Mesothelial cell of epicardium (in vitro differentiated cells): ENCODE measurements at regions not wholly inside any gene's neighbourhood (a gene's known extent, or its start where the extent isn't known, plus 50 kb on each side); places are given as distances from the start of the nearest gene placed in this dataset.

ENCODE experiments used
- DNase-seq, 2 experiments: peaks; one replicate each; pipeline ENCODE4 v3.0.0; 2021; ENCODE audit warnings: low spot score in 2 of 2; ENCODE audit not compliant: unreplicated experiment in 2 of 2
- H3K27ac Mint-ChIP-seq: 2 replicates; pipeline ENCODE4 v1.8.0; 2021; ENCODE audit warnings: mixed read lengths
- H3K27me3 Mint-ChIP-seq: 2 replicates; pipeline ENCODE4 v1.8.0; 2021; ENCODE audit warnings: low read depth, mixed read lengths
- H3K36me3 Mint-ChIP-seq: 2 replicates; pipeline ENCODE4 v1.8.0; 2021; ENCODE audit warnings: mixed read lengths
- H3K4me1 Mint-ChIP-seq: 2 replicates; pipeline ENCODE4 v1.8.0; 2021; ENCODE audit warnings: mixed read lengths
- H3K4me3 Mint-ChIP-seq: 2 replicates; pipeline ENCODE4 v1.8.0; 2021; ENCODE audit warnings: mild to moderate bottlenecking, moderate library complexity, mixed read lengths
- H3K9me3 Mint-ChIP-seq: 2 replicates; pipeline ENCODE4 v1.8.0; 2021; ENCODE audit warnings: mixed read lengths
- CTCF ChIP-seq: fragments of 200-600 bp; sonication (generic); IDR thresholded peaks from one replicate; pipeline ENCODE4 v1.5.0; 2021; ENCODE audit warnings: antibody characterized with exemption; ENCODE audit not compliant: unreplicated experiment

GRCh38 chr12:111189792-111190191 is 179.1 kb downstream of the PHETA1 start:
- Mint-ChIP-seq H3K4me1 (peaks cover 17% of the 10 kb centered on the region), H3K36me3 (peaks cover 13% of the 10 kb centered on the region), H3K9me3 (peaks cover 10% of the 10 kb centered on the region), H3K27ac (no peak overlapping the region), H3K27me3 (peaks cover 51% of the 10 kb centered on the region), H3K4me3 (no peak overlapping the region)
- TF ChIP-seq CTCF = no peak
- DNase-seq = no peak

GRCh38 chr12:111188436-111188835 is 180.5 kb downstream of the PHETA1 start:
- peaks cover 14% of the 10 kb centered on the region for H3K9me3 Mint-ChIP-seq
- TF ChIP-seq CTCF = no peak
- H3K27ac Mint-ChIP-seq = no peak overlapping the region
- no peak overlapping the region for H3K4me3 Mint-ChIP-seq
- peaks cover 55% of the 10 kb centered on the region for H3K27me3 Mint-ChIP-seq
- H3K4me1 Mint-ChIP-seq = peaks cover 9% of the 10 kb centered on the region
- DNase-seq = no peak
- peaks cover 16% of the 10 kb centered on the region for H3K36me3 Mint-ChIP-seq

GRCh38 chr12:111186347-111186746 is 182.5 kb downstream of the PHETA1 start:
- no peak for DNase-seq
- peaks cover 16% of the 10 kb centered on the region for H3K36me3 Mint-ChIP-seq
- H3K27ac Mint-ChIP-seq = no peak overlapping the region
- no peak for TF ChIP-seq CTCF
- peaks cover 64% of the 10 kb centered on the region for H3K27me3 Mint-ChIP-seq
- no peak overlapping the region for H3K4me3 Mint-ChIP-seq
- H3K4me1 Mint-ChIP-seq = peaks cover 24% of the 10 kb centered on the region
- H3K9me3 Mint-ChIP-seq = peaks cover 14% of the 10 kb centered on the region

- no peak for DNase-seq
- TF ChIP-seq CTCF = no peak
- H3K36me3 Mint-ChIP-seq = peaks cover 16% of the 10 kb centered on the region
These were observed 183.0 kb downstream of the PHETA1 start for GRCh38 chr12:111185889-111186227.

GRCh38 chr12:111185206-111185888 is 183.5 kb downstream of the PHETA1 start:
- Mint-ChIP-seq H3K4me3 (no peak overlapping the region), H3K9me3 (peaks cover 13% of the 10 kb centered on the region), H3K4me1 (peaks cover 34% of the 10 kb centered on the region), H3K27ac (peak overlapping the region; percentile 76), H3K27me3 (peaks cover 59% of the 10 kb centered on the region), H3K36me3 (peaks cover 15% of the 10 kb centered on the region)
- DNase-seq = no peak
- TF ChIP-seq CTCF = no peak

More at GRCh38 chr12:111185889-111186227, 183.0 kb downstream of the PHETA1 start:
- H3K4me1 Mint-ChIP-seq = peaks cover 28% of the 10 kb centered on the region
- peak overlapping the region; percentile 76 for H3K27ac Mint-ChIP-seq
- no peak overlapping the region for H3K4me3 Mint-ChIP-seq
- H3K27me3 Mint-ChIP-seq = peaks cover 64% of the 10 kb centered on the region
- peaks cover 14% of the 10 kb centered on the region for H3K9me3 Mint-ChIP-seq
